ENCODE measurements at regions not wholly inside any gene's neighbourhood (a gene's known extent, or its start where the extent isn't known, plus 50 kb on each side); places are given as distances from the start of the nearest gene placed in this dataset.

DNA sequence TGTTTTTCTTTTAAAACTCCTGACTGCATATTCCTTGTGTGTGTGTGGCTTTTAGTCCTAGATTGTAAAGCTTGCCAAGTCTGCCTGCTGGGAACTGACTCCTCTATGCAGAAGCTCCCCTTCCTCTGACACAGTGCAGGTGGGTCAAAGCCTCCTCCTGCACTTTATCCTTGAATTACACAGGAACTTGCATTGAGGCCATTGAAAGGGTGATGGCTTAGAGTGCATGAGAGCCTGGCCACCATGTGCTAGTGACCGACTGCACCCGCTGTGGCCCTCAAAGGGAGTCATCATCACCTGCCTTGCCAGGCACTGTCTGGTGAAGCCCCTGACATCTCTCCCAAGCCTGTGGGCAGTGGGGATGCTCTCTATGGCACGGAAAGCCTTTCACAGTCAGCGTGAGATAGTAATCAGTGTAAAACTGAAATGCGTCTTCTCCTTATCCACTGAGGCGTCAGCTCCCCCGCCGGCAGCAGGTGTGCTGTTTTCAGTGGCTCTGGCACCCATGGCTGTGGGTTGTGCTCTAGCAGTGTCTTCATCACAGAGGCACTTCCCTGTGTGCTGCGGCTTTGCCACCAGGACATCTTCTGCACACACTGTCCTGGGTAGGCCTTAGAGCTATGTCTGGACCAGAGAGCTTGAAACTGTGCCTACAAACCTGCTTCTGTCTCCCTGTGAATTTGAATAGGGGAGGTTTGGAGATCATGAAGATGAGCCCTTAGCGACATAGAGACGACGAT is 87.9 kb downstream of the THBS2 start:
- H4K20me1 ChIP-seq (ENCODE audit: insufficient read depth, low read length): no peaks in the 10 kb centered on the region
- no peaks in the 10 kb centered on the region for H3K36me3 ChIP-seq (ENCODE audit: insufficient read depth, low read length)
- no peaks in the 10 kb centered on the region for H3K4me1 ChIP-seq (ENCODE audit: insufficient read depth, low read length)
- H3K9me3 ChIP-seq (ENCODE audit: insufficient read depth, low read length, severe bottlenecking): no peaks in the 10 kb centered on the region
- no peak overlapping the region for H3K4me2 ChIP-seq (ENCODE audit: insufficient read depth, low read length)
- no peaks in the 10 kb centered on the region for H3K27me3 ChIP-seq (ENCODE audit: insufficient read depth, low read length, poor library complexity)
- ATAC-seq (ENCODE audit: insufficient read depth, low read depth) (no peak), DNase-seq (no peak)
- no peak overlapping the region for H2AFZ ChIP-seq (ENCODE audit: low read depth, low read length)
- H3K79me2 ChIP-seq (ENCODE audit: insufficient read depth, low read length): no peaks in the 10 kb centered on the region
- no peak for TF ChIP-seq EZH2 (IDR thresholded peaks at IDR 0.05; ENCODE audit: borderline replicate concordance, low read depth, low read length, severe bottlenecking)
- TF ChIP-seq, protein P1, sequence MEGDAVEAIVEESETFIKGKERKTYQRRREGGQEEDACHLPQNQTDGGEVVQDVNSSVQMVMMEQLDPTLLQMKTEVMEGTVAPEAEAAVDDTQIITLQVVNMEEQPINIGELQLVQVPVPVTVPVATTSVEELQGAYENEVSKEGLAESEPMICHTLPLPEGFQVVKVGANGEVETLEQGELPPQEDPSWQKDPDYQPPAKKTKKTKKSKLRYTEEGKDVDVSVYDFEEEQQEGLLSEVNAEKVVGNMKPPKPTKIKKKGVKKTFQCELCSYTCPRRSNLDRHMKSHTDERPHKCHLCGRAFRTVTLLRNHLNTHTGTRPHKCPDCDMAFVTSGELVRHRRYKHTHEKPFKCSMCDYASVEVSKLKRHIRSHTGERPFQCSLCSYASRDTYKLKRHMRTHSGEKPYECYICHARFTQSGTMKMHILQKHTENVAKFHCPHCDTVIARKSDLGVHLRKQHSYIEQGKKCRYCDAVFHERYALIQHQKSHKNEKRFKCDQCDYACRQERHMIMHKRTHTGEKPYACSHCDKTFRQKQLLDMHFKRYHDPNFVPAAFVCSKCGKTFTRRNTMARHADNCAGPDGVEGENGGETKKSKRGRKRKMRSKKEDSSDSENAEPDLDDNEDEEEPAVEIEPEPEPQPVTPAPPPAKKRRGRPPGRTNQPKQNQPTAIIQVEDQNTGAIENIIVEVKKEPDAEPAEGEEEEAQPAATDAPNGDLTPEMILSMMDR (IDR thresholded peaks at IDR 0.05; ENCODE audit: borderline replicate concordance, extremely low read depth, low read length, poor library complexity, severe bottlenecking): no peak
- H3K9ac ChIP-seq (ENCODE audit: low read depth, low read length): no peak overlapping the region
- H3K4me3 ChIP-seq (ENCODE audit: low read depth in 1 of 2, low read length in 2 of 2): no peak overlapping the region
- H3K27ac ChIP-seq (ENCODE audit: low read length): no peak overlapping the region

DNA sequence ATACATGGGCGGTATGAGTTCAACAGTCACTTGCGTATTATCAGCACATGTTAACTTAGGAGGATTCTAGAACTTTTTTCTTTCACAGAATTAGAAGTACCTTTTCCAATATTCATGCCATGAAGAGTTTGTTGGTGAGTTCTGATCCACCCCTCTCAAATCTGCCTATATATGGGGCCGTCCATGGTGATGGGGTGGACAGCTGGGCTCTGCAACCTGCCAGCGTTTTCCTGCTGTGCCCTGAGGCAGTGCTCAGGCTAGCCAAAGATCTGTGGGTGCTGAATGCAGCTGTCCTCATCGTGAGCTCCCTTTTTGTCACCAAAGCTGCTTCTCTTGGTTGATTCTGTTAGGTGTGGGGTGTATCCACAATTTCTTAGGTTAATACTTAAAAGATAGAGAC is 88.7 kb downstream of the THBS2 start:
- Histone ChIP-seq H2AFZ (ENCODE audit: low read depth, low read length) (no peak overlapping the region), H3K9me3 (ENCODE audit: insufficient read depth, low read length, severe bottlenecking) (no peaks in the 10 kb centered on the region), H3K27me3 (ENCODE audit: insufficient read depth, low read length, poor library complexity) (no peaks in the 10 kb centered on the region), H3K27ac (ENCODE audit: low read length) (no peak overlapping the region), H4K20me1 (ENCODE audit: insufficient read depth, low read length) (no peaks in the 10 kb centered on the region), H3K4me2 (ENCODE audit: insufficient read depth, low read length) (no peak overlapping the region), H3K79me2 (ENCODE audit: insufficient read depth, low read length) (no peaks in the 10 kb centered on the region), H3K9ac (ENCODE audit: low read depth, low read length) (no peak overlapping the region), H3K4me3 (ENCODE audit: low read depth in 1 of 2, low read length in 2 of 2) (no peak overlapping the region), H3K4me1 (ENCODE audit: insufficient read depth, low read length) (no peaks in the 10 kb centered on the region), H3K36me3 (ENCODE audit: insufficient read depth, low read length) (no peaks in the 10 kb centered on the region)
- DNase-seq: no peak
- ATAC-seq (ENCODE audit: insufficient read depth, low read depth): no peak
- TF ChIP-seq, protein P1 (IDR thresholded peaks at IDR 0.05; ENCODE audit: borderline replicate concordance, extremely low read depth, low read length, poor library complexity, severe bottlenecking): no peak
- TF ChIP-seq EZH2 (IDR thresholded peaks at IDR 0.05; ENCODE audit: borderline replicate concordance, low read depth, low read length, severe bottlenecking): no peak

DNA sequence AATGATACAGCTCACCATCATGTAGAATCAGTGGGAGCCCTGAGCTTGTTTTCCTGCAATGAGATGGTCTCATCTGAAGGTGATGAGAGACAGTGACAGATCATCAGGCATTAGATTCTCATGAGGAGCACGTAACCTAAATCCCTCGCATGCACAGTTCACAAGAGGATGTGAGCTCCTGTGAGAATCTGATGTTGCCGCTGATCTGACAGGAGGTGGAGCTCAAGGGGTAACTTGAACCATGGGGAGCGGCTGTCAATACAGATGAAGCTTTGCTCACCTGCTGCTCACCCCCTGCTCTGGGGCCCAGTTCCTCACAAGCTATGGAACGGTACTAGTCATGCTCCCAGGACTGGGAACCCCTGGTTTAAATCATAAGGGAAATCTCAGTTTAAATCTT is 89.2 kb downstream of the THBS2 start:
- Histone ChIP-seq H3K79me2 (ENCODE audit: insufficient read depth, low read length) (no peaks in the 10 kb centered on the region), H4K20me1 (ENCODE audit: insufficient read depth, low read length) (no peaks in the 10 kb centered on the region; the same call in 1 of the 2 replicates), H2AFZ (ENCODE audit: low read depth, low read length) (no peak overlapping the region), H3K27ac (ENCODE audit: low read length) (no peak overlapping the region), H3K9me3 (ENCODE audit: insufficient read depth, low read length, severe bottlenecking) (no peaks in the 10 kb centered on the region), H3K9ac (ENCODE audit: low read depth, low read length) (no peak overlapping the region), H3K27me3 (ENCODE audit: insufficient read depth, low read length, poor library complexity) (no peaks in the 10 kb centered on the region), H3K4me2 (ENCODE audit: insufficient read depth, low read length) (no peak overlapping the region), H3K36me3 (ENCODE audit: insufficient read depth, low read length) (no peaks in the 10 kb centered on the region), H3K4me3 (ENCODE audit: low read depth in 1 of 2, low read length in 2 of 2) (no peak overlapping the region), H3K4me1 (ENCODE audit: insufficient read depth, low read length) (no peaks in the 10 kb centered on the region)
- TF ChIP-seq, protein P1 (IDR thresholded peaks at IDR 0.05; ENCODE audit: borderline replicate concordance, extremely low read depth, low read length, poor library complexity, severe bottlenecking): no peak
- no peak for TF ChIP-seq EZH2 (IDR thresholded peaks at IDR 0.05; ENCODE audit: borderline replicate concordance, low read depth, low read length, severe bottlenecking)
- ATAC-seq (ENCODE audit: insufficient read depth, low read depth) (no peak), DNase-seq (no peak)
